NCI-H2107 treated with DMSO at 0.1 percent for 48 hours (cell line): ENCODE measurements at regions not wholly inside any gene's neighbourhood (a gene's known extent, or its start where the extent isn't known, plus 50 kb on each side); places are given as distances from the start of the nearest gene placed in this dataset.
A peak's percentile ranks its signal among the peaks of the same experiment; 100 is the strongest.
"Not testable (repeated sequence)": the region's sequence is repeated elsewhere in the genome, so short reads cannot be mapped to it uniquely, and the experiment has no call there.

Experiments used
- DNase-seq: peaks from one replicate; lab custom pipeline; 2025; ENCODE audit not compliant: unreplicated experiment; lab: John Stamatoyannopoulos, UW

GRCh38 chr18:76611750-76612045 is 116.7 kb upstream of the ZNF516 start:
- not testable (repeated sequence) for DNase-seq

- DNase-seq, result no peak
These were observed 116.1 kb upstream of the ZNF516 start for GRCh38 chr18:76610933-76611749.

- no peak for DNase-seq
These were observed 115.0 kb upstream of the ZNF516 start for GRCh38 chr18:76610012-76610411.

GRCh38 chr18:76605341-76605929 is 110.4 kb upstream of the ZNF516 start:
- no peak for DNase-seq

GRCh38 chr18:76604935-76605240 is 109.8 kb upstream of the ZNF516 start:
- no peak for DNase-seq

DNA sequence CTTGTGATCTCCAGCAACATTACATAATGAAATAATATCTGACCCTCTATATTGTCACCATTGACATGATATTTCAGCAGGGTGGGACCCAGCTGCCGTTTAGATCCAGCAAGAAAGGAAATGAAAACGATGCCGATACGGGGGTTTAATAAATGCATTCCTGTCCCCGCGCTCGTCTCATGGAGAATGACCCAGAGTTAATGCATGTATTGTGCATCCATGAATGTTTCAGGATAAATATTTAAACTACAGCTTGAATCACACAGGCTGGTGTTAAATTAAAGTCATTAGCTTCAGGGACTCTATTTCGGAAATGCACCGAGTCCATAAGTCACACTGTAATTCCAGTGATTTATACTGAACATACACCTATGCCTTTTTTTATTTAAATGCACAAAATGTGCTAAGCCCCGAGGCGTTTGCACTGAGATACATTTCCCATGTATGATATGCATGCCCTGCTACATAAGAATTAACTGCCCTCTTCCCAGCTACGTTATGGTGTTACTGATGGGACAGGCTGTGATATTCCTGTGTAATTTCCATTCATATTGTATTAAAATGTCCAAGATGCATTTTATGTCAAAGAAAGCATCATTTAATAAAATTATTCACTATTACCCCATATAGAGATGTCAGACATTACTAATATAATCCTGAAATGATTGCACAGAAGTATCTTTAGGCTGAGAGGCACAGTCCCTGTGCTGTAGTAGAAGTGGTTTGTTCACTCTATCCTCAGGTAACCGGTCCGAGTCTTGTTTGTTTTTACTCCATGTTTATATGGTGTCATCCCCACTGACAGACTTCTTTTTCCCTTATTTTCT is 109.3 kb upstream of the ZNF516 start:
- no peak for DNase-seq

DNA sequence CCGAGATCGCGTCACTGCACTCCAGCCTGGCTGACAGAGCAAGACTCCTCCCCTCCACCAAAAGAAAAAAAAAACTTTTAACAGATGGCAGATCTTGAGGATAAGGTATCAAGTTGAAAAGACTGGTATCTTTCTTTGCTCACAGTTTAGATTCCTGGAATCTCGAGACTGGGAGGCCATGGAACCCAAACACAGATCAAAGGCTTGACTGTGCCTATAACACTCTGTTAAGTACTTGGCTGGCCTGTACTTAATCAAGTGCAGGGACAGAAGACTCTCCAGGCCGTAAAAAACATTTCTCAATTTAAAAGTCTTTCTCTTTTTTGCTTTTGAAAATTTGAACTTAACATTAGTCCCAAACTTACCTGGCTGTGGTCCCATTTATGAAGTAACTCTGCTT is 107.1 kb upstream of the ZNF516 start:
- DNase-seq, result no peak

- DNase-seq, result not testable (repeated sequence)
These were observed 105.0 kb upstream of the ZNF516 start for GRCh38 chr18:76600076-76600475.

GRCh38 chr18:76594966-76595365 is 99.9 kb upstream of the ZNF516 start:
- DNase-seq, result no peak

DNA sequence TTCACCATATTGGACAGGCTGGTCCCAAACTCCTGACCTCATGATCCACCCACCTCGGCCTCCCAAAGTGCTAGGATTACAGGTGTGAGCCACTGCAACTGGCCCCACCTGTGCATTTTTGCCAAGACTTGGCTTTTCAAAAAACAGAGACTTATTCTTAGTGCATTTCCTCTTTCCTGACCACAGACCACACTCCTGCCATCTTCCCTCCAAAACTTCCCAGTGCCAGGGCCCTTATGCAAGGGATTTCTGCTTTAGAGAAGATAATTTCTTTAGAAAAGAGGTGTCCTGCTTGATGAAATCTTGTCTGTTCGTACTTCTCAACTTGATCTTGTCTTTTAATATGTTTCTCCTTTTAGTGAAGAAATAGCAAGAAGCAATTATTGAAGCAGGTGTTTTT is 98.8 kb upstream of the ZNF516 start:
- no peak for DNase-seq

- peak; percentile 75 for DNase-seq
These were observed 97.9 kb upstream of the ZNF516 start for GRCh38 chr18:76592981-76593381.

GRCh38 chr18:76592096-76592495 is 97.1 kb upstream of the ZNF516 start:
- no peak for DNase-seq

GRCh38 chr18:76589866-76590265 is 94.8 kb upstream of the ZNF516 start:
- DNase-seq, result no peak

- DNase-seq, result no peak
These were observed 94.3 kb upstream of the ZNF516 start for GRCh38 chr18:76589316-76589715.

- no peak for DNase-seq
These were observed 93.7 kb upstream of the ZNF516 start for GRCh38 chr18:76588601-76589226.

DNA sequence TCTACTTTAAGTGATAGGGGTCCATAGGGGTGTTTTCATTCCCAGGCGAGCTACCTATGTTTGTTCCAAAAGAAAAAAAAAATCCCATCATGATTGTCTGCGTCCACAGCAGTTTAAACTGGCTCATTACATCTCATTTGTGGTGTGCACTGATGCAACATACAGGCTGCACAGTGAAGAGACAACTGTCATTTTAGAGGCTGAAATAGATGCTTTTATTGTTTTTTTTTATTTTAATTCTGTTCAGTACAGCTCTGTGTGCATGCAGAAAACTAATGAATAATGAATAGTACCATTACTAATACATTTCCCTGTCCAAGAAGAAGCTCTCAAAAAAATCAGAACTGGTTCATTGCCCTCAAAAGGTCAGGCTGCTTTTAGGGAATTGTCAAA is 92.8 kb upstream of the ZNF516 start:
- no peak for DNase-seq

- no peak for DNase-seq
These were observed 92.3 kb upstream of the ZNF516 start for GRCh38 chr18:76587147-76587878.

DNA sequence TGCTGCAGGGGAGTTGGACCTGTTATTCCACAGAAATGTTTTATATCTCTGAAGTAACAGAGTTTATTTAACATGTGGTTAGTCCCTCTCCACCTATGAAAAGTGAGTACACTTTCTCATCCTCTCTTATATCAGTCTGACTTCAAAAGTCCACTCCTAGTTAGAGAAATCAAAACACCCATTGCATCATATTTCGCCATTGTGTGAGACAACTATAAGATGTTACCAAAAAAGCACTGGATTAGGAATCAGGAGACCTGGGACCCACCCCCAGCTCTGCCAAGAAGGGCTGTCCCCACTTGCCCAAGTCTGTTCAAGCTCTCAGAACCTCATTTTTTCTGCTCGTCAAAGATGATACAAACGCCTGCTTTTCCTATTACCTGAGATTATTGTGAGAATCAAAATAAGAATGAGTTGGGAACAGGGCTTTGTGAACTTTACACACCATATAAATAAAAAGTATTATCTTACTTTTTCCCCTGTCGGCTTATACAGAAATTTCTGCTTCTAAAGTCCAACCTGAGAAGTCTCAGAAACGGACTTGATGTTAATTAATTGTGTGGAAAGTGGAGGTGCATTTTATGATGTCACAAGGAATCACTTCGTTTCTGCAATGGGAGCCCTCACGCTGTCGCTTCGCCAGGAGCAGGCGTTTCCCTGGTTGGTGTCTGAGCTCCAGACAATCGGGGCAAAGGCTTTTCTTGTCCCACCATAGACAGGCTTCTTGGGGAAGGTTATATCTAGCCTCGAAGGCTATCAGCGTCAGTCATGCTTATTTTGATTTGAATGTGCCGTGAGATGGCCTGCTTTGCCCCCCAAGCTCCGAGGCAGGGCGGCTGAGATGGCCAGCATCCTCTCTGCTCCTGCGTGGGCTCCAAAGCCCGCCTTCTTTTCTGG is 89.6 kb upstream of the ZNF516 start:
- DNase-seq, result no peak

- DNase-seq, result no peak
These were observed 86.2 kb upstream of the ZNF516 start for GRCh38 chr18:76581261-76581660.

- no peak for DNase-seq
These were observed 85.4 kb upstream of the ZNF516 start for GRCh38 chr18:76580288-76580962.
